Activated CD4-positive, alpha-beta T cell treated with anti-CD3 and anti-CD28 coated beads, Interleukin-2, amount 50 U/mL, for 24 hours (primary cell): ENCODE measurements at regions not wholly inside any gene's neighbourhood (a gene's known extent, or its start where the extent isn't known, plus 50 kb on each side); places are given as distances from the start of the nearest gene placed in this dataset.

Experiments used
- DNase-seq, 2 donors: peaks; one replicate each; pipeline ENCODE4 v3.0.0-alpha.2; 2020; ENCODE audit warnings: low read depth in 1 of 2, low spot score in 1 of 2

DNA sequence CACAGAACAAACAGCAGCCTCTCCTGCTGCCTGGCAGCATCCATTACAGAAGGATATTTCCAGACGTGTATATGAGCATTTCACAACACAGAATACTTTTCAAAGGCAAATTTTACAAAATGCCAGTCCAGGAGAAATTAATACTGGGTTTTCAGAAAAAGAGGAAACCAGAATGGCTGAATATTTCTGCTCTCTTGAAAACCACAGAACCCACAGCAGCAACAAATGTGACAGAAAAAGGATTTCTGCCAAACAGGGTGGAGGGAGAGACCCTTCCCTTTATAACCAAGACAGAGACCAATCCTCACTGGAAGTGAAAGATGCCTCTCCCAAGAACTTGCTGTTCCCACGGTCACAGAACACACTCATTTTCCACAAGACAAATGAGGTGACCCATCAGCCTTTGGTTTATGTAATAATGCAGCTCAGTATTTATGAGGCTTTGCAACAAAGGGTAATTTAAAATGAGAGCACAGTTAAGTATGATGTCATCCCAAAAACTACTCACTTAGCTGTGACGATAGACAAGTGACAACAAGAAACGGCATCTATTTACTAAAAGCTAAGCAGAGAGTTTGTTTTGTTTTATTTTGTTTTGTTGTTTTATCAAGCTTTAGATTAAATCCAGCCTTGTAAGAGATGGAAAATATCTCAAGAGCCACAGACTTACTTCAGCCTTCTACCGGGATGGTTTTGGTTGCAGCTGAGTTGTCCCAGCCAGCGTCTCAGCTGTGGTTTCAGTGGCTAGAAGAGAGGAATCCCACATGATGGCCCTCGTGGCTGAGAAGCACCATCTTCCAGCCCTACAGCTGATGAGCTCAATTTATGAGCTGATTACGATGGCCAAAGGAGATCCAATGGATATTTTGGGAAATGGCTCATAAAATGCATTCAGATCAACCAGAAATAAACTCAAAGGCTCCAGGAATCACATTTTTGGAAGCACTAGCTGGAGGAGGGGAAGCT is 249.3 kb upstream of the AGAP1 start:
- DNase-seq: no peak

DNA sequence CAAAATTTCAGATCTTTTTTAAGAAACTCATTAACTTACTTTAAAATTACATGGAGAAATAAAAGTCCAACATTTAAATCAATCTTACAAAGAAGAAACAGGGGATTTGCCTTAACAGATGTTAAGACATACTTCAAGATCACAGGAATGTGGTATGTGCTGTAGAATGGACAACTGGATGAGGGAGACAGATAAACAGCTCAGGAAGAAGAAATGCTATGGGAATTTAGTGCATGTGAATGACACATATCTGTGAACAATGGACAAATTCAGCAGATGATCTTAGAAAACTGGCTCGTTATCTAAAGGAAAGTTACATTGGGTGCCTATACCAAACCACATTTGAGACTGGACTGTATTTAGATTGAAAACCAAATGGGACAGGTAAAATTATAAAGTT is 246.8 kb upstream of the AGAP1 start:
- no peak for DNase-seq

DNA sequence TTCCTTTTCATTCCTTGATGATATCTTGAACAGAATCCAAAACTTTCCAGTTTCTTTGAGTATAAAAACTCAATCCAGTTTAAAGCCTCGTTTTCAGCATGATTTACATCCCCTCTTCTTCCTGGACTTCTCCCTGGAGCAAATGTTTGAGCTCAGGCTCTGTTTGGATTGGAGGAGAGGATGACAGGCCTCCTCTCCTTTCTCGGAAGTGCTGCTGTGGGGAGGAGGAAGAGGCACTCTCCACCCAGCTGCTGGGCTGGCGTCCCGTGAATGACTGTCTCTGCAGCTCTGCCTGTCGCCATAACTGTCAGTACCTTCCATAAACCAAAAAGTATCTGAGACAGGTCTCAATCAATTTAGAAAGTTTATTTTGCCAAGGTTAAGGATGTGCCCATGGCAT is 238.2 kb upstream of the AGAP1 start:
- no peak for DNase-seq

DNA sequence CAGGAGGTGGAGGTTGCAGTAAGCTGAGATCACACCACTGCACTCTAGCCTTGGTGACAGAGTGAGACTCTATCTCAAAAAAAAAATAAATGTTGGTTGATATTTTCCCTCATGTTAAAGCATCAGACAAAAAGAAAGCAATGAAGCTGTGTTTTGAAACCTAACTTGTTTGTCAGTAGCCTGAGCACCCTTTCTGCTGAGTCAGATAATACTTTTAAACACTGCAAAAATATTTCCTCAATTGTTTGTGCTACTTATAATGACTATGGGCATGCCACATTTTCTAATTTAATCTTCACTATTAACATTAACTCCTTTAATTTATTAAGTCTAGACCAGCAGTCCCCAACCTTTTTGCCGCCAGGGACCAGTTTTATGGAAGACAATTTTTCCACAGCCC is 236.3 kb upstream of the AGAP1 start:
- no peak for DNase-seq

DNA sequence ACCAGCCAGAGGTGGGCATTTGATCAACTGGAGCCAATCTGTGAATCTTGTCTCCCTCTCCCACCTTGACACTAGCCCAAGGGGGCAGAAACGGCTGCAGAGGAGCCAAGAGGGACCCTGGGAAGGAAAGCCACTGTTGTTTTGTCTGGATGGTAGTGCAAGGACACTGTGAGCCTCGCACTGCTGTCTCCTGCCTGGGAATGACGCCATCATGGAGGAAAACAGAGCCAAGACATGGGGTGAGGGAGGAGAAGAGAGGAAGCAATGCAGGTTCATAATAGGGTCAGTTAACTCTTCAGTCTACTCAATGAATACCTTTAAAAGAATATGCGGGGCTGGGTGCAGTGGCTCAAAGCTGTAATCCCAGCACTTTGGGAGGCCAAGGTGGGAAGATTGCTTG is 231.1 kb upstream of the AGAP1 start:
- DNase-seq: no peak

DNA sequence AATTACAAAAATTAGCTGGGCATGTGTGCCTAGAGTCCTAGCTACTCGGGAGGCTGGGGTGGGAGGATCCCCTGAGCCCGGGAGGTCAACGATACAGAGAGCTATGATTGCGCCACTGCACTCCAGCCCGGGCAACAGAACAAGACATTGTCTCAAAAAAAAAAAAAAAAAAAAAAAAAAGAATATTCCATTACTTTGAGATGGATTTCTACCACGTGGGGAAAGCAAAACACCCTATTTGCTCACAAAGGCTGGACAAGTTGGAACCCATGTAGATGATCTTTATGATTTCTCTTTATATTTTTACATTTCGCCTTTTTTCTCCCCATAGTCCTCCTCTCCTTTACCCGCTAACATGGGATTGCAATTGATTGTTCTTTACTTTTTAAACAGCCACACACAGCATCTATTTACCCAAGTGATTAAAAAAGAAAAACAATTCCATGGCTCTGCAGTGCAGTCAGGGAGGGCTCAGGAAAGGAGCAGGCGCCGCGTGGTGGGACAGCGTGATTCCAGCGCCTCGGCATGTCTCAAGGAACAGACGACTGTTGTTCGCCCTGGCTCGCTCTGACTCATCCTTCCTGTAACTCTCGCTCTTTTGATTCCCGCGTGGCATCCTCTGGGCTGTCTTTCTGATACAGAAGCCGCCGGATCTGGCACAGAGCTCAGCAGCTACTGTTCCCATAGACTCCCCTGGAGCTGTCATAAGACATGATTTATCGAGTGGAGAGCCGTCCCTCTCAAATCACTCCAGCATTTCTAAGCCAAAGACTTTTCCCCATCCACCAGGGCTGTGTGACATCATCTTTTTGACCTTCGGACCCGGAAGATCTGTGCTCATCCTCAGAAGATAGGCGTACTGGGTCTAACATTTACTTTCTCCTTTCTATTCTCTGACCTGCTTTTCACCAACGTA is 230.4 kb upstream of the AGAP1 start:
- DNase-seq: no peak

DNA sequence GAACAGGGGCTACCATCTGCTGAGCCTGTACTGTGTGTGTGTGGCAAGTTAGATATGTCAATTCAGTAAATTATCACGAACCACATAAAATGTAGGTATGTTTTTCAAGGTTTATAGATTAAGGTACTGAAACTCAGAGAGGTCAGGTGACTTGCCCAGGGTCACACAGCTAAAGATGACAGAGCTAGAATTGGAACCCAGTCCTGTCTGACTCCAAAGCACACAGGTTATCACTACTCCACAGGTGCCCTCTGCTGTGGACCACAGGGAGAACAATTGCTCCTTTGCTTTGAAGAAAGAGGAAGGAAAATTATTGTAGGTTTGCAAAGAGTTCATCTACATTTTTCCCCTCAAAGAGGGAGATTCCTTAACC is 229.7 kb upstream of the AGAP1 start:
- no peak for DNase-seq

DNA sequence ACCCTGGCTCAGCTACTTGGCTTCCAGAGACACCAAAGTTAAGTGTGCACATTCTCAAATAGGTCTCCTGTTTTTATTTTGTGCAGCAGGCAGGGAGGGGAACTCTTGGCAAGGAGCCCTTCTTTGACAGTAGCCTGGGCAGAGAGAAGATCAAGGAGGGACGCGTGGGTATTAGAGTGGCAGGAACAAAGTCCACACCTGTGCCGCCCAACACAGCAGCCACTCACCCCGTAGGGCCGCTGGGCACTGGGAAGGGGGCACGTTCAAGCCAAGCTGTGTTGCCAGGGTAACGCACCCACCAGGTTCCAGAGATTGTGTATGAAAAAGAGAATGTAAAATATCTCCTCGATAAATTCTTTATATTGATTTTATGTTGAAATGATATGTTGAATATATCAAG is 229.3 kb upstream of the AGAP1 start:
- no peak for DNase-seq

DNA sequence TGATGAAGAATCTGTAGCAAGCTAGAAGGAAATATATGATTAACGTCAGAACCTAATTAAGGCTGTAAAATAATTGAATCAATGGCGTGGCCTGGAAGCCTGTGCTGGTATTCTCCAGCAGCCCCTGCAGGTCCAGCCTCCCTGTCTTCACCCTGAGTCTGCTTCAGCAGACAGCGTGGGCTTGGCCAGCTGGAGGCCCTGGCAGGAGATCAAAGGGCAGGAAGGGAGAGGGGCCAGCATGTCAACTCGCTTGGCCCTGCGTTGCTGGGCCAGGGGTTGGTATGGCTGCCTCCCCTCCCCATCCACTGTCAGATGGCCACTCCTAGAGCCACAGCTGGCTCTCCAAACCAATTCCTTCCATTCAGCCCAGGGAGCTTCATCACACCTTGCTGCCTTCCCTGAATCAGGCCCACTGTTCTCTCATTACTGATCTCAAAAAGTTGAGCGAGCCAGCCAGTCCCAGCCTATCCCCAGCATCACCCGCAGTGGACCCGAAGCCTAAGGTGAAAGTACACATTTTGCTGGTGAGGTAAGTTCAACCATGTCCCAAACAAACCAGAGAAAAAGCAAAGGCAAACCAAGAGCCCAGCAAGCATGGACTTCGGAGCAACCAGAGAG is 228.4 kb upstream of the AGAP1 start:
- no peak for DNase-seq

DNA sequence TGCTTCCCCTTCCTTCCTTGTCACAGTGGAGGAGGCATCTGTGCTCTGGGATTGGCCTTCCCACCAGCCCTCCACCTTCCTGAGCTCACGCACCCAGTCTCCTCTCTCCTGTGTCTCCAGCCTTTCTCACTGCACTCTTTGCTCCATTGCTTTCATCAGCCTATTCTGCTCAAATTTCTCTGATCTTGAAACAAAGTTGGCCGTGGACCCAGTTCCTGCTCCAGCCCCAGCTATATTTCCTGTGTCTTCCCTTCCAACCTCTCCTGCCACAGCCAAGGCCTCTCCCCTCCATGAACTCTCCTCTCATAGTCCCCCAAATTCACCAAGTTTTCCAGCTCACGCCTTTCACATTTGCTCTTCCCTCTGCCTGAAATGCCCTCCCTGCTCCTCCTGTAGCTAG is 226.6 kb upstream of the AGAP1 start:
- no peak for DNase-seq

DNA sequence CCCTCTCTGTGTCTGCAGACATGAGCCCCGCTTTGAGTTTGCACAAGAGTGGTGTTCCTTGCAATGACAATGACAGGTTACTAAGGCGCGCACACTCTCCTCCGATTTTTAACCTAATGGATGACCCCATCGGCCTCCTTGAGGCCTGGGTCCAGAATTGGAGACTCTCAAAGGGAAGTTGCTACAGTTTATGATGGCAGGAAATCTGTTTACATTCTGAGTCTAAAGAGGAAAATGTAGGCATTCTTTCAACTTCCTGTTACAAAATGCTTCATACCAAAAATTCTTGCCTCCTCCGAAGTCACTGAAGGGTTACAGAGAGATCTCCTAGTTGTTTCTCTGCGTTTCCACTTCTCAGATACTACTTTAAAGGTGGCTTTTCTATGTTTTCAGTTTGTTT is 225.3 kb upstream of the AGAP1 start:
- no peak for DNase-seq

DNA sequence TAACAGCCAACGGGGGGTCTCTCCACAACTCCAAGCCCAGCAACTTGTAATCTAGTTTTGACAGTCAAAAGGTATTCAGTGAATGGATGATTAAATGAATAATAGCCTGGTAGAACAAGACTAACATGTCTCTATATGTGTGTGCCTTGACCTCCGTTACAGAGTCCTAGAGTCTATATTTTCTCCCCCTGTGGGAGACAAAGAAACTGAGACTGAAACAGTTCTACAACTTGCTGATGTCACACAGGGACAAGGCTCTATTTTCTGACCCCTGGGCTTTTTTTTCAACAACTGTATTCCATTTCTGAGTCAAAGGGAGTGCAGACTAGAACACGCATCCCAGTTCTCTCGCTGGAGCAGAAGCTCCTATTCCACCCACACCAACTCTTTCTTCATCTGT is 223.6 kb upstream of the AGAP1 start:
- DNase-seq: no peak

DNA sequence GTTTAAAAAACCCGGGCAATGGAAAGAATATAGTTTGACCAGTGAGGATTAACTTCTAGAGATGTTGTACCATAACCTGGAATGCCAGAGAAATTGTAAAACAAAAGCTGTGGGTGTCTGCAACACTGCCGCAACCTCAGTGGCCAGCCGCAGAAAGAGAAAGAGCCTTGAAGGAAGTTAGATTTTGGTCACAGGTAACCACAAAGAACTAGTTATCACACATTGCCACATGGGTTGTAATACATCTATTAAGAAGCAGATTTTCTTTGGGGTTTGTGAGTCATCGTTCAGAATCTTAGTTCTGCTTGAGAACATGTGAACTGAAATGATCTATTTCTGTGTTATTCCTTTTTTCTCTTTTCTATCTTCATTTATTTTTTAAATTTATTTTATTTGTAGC is 222.9 kb upstream of the AGAP1 start:
- DNase-seq: peak in 1 of 2 donors; percentile 19

DNA sequence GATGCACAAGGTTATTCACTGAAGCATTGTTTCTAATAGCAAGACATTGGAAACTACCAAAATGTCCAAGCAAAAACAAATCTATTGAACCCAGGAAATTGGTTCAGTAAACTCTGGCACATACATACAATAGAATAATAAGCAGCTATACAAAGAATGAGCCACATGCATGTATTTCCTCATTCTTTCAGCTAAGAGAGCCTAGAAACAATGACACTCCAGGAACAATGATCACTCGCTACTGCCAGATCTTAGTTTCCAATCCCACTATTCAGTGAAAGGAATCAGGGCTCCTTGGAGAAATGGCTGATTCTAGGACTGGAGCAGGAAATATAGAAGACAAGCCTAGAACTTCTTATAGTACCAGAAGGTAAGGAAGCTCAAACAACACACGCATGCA is 221.9 kb upstream of the AGAP1 start:
- no peak for DNase-seq

DNA sequence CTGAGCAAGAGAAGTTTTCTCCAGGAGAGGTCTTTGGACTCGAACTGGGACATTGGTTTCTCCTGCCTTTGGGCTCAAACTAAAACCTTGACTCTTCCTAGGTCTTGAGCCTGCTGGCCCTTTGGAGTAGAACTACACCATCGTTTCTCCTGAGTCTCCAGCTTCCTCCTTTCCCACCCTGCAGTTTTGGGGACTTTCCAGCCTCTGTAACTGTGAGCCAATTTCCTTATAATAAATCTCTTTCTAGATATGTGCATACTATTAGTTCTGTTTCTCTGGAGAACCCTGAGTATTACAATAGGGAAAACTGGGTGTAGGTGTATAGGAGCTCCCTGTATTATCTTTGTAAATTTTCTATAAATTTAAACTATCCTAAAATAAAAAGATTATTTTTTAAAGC is 219.8 kb upstream of the AGAP1 start:
- no peak for DNase-seq

DNA sequence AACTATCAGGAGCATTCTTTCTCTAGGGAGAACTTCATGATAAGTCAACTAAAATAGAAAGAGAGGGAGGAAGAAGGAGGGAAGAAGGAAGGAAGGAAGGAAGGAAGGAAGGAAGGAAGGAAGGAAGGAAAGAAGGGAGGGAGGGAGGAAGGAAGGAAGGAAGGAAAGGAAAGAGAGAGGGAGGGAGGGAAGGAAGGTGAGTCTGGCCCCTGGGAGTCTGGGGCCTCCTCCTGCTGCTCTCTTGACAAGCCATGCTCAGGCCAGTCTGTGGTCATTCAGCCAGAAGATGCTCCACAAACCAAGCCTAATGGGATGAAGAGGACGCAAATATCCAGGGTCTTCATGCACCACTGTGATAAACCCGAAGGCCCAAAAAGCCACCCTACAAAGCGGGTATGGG is 216.4 kb upstream of the AGAP1 start:
- no peak for DNase-seq

DNA sequence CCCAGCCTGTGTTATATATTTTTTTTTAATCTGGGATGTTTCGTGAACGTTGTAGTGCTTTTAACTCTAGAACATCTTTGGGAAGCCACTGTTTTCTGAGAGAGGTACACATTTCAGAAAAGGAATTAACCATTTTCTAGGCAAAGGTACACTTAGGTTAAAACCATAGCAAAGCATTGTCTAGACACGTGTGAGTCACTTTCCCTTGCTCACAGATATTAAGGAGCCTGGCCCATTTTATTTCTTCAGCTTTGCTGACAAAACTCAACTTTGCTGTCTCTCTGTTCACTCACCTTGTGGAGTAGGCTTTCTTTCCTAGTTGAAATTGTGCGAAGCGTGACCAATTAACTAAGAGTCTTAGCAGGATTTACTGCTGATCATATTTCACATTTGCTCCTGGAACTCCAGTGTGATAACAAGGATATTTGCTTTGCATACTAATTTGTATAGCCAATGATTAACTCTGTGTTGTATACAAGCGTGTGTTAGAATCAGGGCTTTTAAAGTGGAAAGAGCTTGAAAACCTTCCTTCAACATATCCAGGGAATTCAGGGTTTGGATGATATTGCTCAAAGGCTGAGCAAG is 215.0 kb upstream of the AGAP1 start:
- DNase-seq: no peak

DNA sequence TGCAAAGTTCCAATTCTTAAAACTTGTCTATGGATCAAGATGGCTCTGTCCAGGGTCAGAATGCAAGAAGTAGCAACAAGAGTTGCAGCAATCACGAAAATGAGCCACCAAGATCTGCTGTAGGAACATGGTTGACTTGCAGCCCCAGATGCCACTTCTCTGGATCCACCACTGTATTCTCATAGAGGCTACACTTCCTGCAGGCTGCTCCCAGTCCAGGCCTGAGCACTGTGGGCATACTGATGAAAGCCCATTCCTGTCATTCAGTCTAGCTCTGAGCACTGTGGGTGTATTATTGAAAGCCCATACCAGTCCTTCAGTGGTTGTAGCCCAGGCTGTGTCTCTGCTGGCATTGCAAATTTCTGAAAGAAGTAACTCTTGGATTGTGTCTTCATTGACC is 213.9 kb upstream of the AGAP1 start:
- no peak for DNase-seq

DNA sequence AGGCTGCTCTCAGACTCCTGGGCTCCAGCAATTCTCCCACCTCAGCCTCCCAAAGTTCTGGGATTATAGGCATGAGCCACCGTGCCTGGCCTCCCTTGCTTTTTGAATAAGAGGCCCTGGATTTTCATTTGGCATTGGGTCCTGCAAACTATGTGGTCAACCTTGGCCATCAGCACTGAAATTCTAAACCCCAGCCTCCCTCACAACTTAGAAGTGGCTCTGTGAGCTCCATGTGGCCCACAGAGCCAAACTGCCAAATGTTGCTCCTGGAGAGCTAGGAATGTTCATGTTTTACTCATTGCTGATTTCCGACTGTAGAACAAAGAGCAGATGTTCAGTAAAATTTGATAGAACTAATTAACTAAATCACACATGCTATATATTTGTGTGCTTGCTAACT is 210.6 kb upstream of the AGAP1 start:
- DNase-seq: no peak

DNA sequence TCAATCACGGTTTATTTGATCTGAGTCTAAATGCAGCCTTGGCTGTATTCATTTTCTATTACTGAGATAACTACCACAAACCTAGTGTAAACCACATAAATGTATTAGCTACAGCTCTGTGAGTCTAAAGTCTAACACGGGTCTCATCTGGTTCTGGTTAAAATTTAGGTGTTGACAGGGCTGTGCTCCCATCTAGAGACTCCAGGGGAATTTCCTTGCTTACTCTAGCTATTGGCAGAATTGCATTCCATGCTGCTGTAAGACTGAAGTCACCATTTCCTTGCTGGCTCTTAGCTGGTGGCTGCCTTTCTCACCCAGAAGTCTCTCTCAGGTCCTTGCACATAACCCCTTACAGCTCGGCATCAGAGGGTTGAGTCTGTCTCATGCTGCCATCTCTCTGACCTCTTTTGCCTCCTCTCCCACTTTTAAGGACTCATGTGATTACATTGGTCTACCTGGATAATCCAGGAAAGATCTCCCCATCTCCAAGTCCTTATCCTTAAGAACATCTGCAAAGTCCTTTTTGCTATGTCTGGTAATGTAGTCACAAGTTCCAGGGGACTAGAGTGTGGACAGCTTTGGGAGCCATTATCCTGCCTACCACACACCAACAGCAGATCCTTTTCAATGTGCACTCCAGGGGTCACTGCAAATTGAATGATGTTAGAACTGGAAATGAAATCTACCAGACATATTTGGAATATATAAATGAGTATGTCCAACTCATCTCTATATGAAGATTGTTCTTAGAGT is 207.0 kb upstream of the AGAP1 start:
- no peak for DNase-seq

DNA sequence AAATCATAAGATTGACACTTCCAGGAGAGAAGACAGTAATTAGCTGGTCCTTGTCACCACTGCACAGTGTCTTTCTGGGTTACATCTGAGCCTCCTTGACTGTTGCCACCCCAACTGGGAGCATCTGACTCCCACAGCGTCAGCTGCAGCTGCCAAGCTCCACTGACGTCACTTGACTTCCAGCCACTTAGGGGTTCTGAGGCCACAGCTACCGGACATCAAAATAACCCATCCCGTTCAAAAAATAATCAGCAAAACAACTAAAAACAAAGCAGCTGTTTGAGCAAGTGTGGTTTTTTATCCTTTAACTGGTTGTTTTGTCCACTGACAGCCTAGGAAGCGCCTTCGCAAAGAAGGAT is 206.5 kb upstream of the AGAP1 start:
- DNase-seq: no peak
